ENCODE measurements at regions not wholly inside any gene's neighbourhood (a gene's known extent, or its start where the extent isn't known, plus 50 kb on each side); places are given as distances from the start of the nearest gene placed in this dataset.

DNA sequence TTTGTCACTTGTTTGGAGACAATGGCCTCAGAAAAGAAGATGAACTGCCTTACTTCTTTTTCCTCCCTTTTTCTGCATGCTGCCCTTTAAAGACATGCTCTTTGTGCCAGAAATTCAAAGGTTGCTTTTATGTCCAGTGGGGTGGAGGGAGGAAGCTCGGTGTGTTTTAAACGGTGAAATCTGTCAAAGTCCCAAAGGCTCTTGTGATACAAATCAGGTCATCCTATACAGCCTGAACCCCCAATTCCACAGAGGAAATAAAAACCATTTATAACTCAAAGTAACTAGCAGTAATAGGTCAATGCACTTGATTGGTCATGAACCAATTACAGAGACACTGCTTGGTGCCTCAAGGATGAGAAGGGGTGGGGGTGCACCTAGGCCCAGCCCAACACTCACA lies 339.3 kb upstream of the F9 start:
- 12 to 36% (median 24%) methylated on average over 2 of the region's 2 CpGs for WGBS, 3 donors
- no peaks in the 10 kb centered on the region for H3K4me1 ChIP-seq (ENCODE audit: control insufficient read depth in 3 of 3, insufficient read depth in 2 of 3, low read depth in 1 of 3, low read length in 2 of 3)
- H3K36me3 ChIP-seq (ENCODE audit: control insufficient read depth in 3 of 3, insufficient read depth in 2 of 3, low read depth in 1 of 3, low read length in 3 of 3) = no peaks in the 10 kb centered on the region
- H3K27me3 ChIP-seq (ENCODE audit: control insufficient read depth in 3 of 3, insufficient read depth in 3 of 3, low read length in 3 of 3) = peaks cover 0 to 10% (median 0%) of the 10 kb centered on the region in 3 donors
- no peaks in the 10 kb centered on the region for H3K9me3 ChIP-seq (ENCODE audit: control insufficient read depth in 2 of 2, insufficient read depth in 1 of 2, low read depth in 1 of 2, low read length in 1 of 2)
- DNase-seq (no peak), FAIRE-seq (no peak)
- no peak overlapping the region for H3K27ac ChIP-seq (ENCODE audit: low read depth in 1 of 3, low read length in 2 of 3)
- no peak overlapping the region for H3K4me3 ChIP-seq (ENCODE audit: low read depth in 1 of 3, low read length in 3 of 3)

GRCh38 chrX:139187738-139188137 lies 342.8 kb upstream of the F9 start:
- WGBS, 3 donors = 70 to 91% (median 90%) methylated on average over 4 of the region's 4 CpGs
- no peaks in the 10 kb centered on the region for H3K4me1 ChIP-seq (ENCODE audit: control insufficient read depth in 3 of 3, insufficient read depth in 2 of 3, low read depth in 1 of 3, low read length in 2 of 3)
- H3K27me3 ChIP-seq (ENCODE audit: control insufficient read depth in 3 of 3, insufficient read depth in 3 of 3, low read length in 3 of 3) = no peaks in the 10 kb centered on the region
- FAIRE-seq (no peak), DNase-seq (no peak)
- no peak overlapping the region for H3K4me3 ChIP-seq (ENCODE audit: low read depth in 1 of 3, low read length in 3 of 3)
- H3K27ac ChIP-seq (ENCODE audit: low read depth in 1 of 3, low read length in 2 of 3) = no peak overlapping the region
- no peaks in the 10 kb centered on the region for H3K36me3 ChIP-seq (ENCODE audit: control insufficient read depth in 3 of 3, insufficient read depth in 2 of 3, low read depth in 1 of 3, low read length in 3 of 3)
- H3K9me3 ChIP-seq (ENCODE audit: control insufficient read depth in 2 of 2, insufficient read depth in 1 of 2, low read depth in 1 of 2, low read length in 1 of 2) = no peaks in the 10 kb centered on the region

GRCh38 chrX:139186991-139187390 lies 343.5 kb upstream of the F9 start:
- no peak overlapping the region for H3K27ac ChIP-seq (ENCODE audit: low read depth in 1 of 3, low read length in 2 of 3)
- H3K4me3 ChIP-seq (ENCODE audit: low read depth in 1 of 3, low read length in 3 of 3) = no peak overlapping the region
- no peaks in the 10 kb centered on the region for H3K9me3 ChIP-seq (ENCODE audit: control insufficient read depth in 2 of 2, insufficient read depth in 1 of 2, low read depth in 1 of 2, low read length in 1 of 2)
- 25 to 67% (median 61%) methylated on average over 1 of the region's 1 CpG for WGBS, 3 donors
- DNase-seq (no peak), FAIRE-seq (no peak)
- H3K36me3 ChIP-seq (ENCODE audit: control insufficient read depth in 3 of 3, insufficient read depth in 2 of 3, low read depth in 1 of 3, low read length in 3 of 3) = no peaks in the 10 kb centered on the region
- H3K4me1 ChIP-seq (ENCODE audit: control insufficient read depth in 3 of 3, insufficient read depth in 2 of 3, low read depth in 1 of 3, low read length in 2 of 3) = no peaks in the 10 kb centered on the region
- no peaks in the 10 kb centered on the region for H3K27me3 ChIP-seq (ENCODE audit: control insufficient read depth in 3 of 3, insufficient read depth in 3 of 3, low read length in 3 of 3)

- no peaks in the 10 kb centered on the region for H3K9me3 ChIP-seq (ENCODE audit: control insufficient read depth in 2 of 2, insufficient read depth in 1 of 2, low read depth in 1 of 2, low read length in 1 of 2)
- H3K4me1 ChIP-seq (ENCODE audit: control insufficient read depth in 3 of 3, insufficient read depth in 2 of 3, low read depth in 1 of 3, low read length in 2 of 3) = no peaks in the 10 kb centered on the region
- no peaks in the 10 kb centered on the region for H3K36me3 ChIP-seq (ENCODE audit: control insufficient read depth in 3 of 3, insufficient read depth in 2 of 3, low read depth in 1 of 3, low read length in 3 of 3)
- no peak overlapping the region for H3K27ac ChIP-seq (ENCODE audit: low read depth in 1 of 3, low read length in 2 of 3)
- no peak overlapping the region for H3K4me3 ChIP-seq (ENCODE audit: low read depth in 1 of 3, low read length in 3 of 3)
- FAIRE-seq (no peak), DNase-seq (no peak)
- no peaks in the 10 kb centered on the region for H3K27me3 ChIP-seq (ENCODE audit: control insufficient read depth in 3 of 3, insufficient read depth in 3 of 3, low read length in 3 of 3)
- WGBS, 3 donors = 24 to 61% (median 53%) methylated on average over 1 of the region's 1 CpG
Measured at GRCh38 chrX:139179592-139179991, 350.9 kb upstream of the F9 start.

GRCh38 chrX:139178980-139179379 lies 351.6 kb upstream of the F9 start:
- DNase-seq = no peak
- no peaks in the 10 kb centered on the region for H3K4me1 ChIP-seq (ENCODE audit: control insufficient read depth in 3 of 3, insufficient read depth in 2 of 3, low read depth in 1 of 3, low read length in 2 of 3)
- no peak for FAIRE-seq
- no peak overlapping the region for H3K27ac ChIP-seq (ENCODE audit: low read depth in 1 of 3, low read length in 2 of 3)
- no peaks in the 10 kb centered on the region for H3K36me3 ChIP-seq (ENCODE audit: control insufficient read depth in 3 of 3, insufficient read depth in 2 of 3, low read depth in 1 of 3, low read length in 3 of 3)
- no peaks in the 10 kb centered on the region for H3K27me3 ChIP-seq (ENCODE audit: control insufficient read depth in 3 of 3, insufficient read depth in 3 of 3, low read length in 3 of 3)
- H3K9me3 ChIP-seq (ENCODE audit: control insufficient read depth in 2 of 2, insufficient read depth in 1 of 2, low read depth in 1 of 2, low read length in 1 of 2) = no peaks in the 10 kb centered on the region
- no peak overlapping the region for H3K4me3 ChIP-seq (ENCODE audit: low read depth in 1 of 3, low read length in 3 of 3)
- 67 to 93% (median 71%) methylated on average over 4 of the region's 4 CpGs for WGBS, 3 donors

DNA sequence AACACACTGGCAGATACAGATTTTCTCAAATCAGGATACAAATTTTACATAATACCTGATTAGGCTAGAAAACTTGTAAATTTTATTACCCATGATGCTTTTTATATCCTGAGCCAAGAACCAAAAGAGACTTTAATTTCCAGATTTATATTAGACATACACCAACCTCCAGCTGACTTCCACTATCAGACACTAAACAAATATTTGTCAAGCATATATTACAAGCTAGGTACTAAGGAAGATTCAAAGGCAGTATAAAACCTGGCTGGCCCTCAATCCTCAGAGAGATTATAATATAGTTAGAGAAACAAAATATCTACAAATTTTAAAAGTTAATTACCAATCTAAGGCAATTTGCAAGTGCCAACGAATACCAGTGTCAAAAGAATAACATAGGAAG lies 357.8 kb upstream of the F9 start:
- WGBS, 3 donors = 4 to 73% (median 32%) methylated on average over 1 of the region's 1 CpG
- H3K4me3 ChIP-seq (ENCODE audit: low read depth in 1 of 3, low read length in 3 of 3) = no peak overlapping the region
- H3K9me3 ChIP-seq (ENCODE audit: control insufficient read depth in 2 of 2, insufficient read depth in 1 of 2, low read depth in 1 of 2, low read length in 1 of 2) = no peaks in the 10 kb centered on the region
- H3K4me1 ChIP-seq (ENCODE audit: control insufficient read depth in 3 of 3, insufficient read depth in 2 of 3, low read depth in 1 of 3, low read length in 2 of 3) = no peaks in the 10 kb centered on the region
- H3K27me3 ChIP-seq (ENCODE audit: control insufficient read depth in 3 of 3, insufficient read depth in 3 of 3, low read length in 3 of 3) = no peaks in the 10 kb centered on the region
- no peak overlapping the region for H3K27ac ChIP-seq (ENCODE audit: low read depth in 1 of 3, low read length in 2 of 3)
- FAIRE-seq = no peak
- no peak for DNase-seq
- no peaks in the 10 kb centered on the region for H3K36me3 ChIP-seq (ENCODE audit: control insufficient read depth in 3 of 3, insufficient read depth in 2 of 3, low read depth in 1 of 3, low read length in 3 of 3)

- DNase-seq (no peak), FAIRE-seq (no peak)
Measured at GRCh38 chrX:139170526-139171173, 359.9 kb upstream of the F9 start.

DNA sequence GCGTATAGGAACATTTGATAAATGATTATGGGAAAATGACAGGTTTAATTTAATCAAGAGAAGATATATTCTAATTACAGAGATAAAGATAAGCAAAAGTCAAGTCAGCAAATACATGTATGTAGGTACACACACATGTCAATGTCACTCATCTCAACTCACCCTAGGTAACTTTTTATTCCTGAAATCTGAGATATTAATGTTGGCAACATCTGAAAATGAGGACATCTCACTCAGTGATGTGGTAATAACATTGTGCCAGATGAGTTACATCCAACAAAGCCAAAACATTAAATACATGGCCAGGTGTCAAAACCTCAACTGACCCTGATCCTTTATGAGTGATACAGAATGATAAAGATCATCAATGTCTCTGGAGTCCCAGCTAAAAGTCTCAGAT lies 363.3 kb upstream of the F9 start:
- Histone ChIP-seq H3K36me3 (ENCODE audit: control insufficient read depth in 3 of 3, insufficient read depth in 2 of 3, low read depth in 1 of 3, low read length in 3 of 3) (no peaks in the 10 kb centered on the region), H3K27me3 (ENCODE audit: control insufficient read depth in 3 of 3, insufficient read depth in 3 of 3, low read length in 3 of 3) (no peaks in the 10 kb centered on the region), H3K27ac (ENCODE audit: low read depth in 1 of 3, low read length in 2 of 3) (no peak overlapping the region), H3K4me3 (ENCODE audit: low read depth in 1 of 3, low read length in 3 of 3) (no peak overlapping the region), H3K9me3 (ENCODE audit: control insufficient read depth in 2 of 2, insufficient read depth in 1 of 2, low read depth in 1 of 2, low read length in 1 of 2) (no peaks in the 10 kb centered on the region), H3K4me1 (ENCODE audit: control insufficient read depth in 3 of 3, insufficient read depth in 2 of 3, low read depth in 1 of 3, low read length in 2 of 3) (no peaks in the 10 kb centered on the region)
- 68 to 97% (median 75%) methylated on average over 1 of the region's 1 CpG for WGBS, 3 donors
- no peak for FAIRE-seq
- no peak for DNase-seq

More at GRCh38 chrX:139170526-139171173, 359.9 kb upstream of the F9 start:
- H3K27me3 ChIP-seq (ENCODE audit: control insufficient read depth in 3 of 3, insufficient read depth in 3 of 3, low read length in 3 of 3) = no peaks in the 10 kb centered on the region
- no peaks in the 10 kb centered on the region for H3K4me1 ChIP-seq (ENCODE audit: control insufficient read depth in 3 of 3, insufficient read depth in 2 of 3, low read depth in 1 of 3, low read length in 2 of 3)
- H3K9me3 ChIP-seq (ENCODE audit: control insufficient read depth in 2 of 2, insufficient read depth in 1 of 2, low read depth in 1 of 2, low read length in 1 of 2) = no peaks in the 10 kb centered on the region
- no peaks in the 10 kb centered on the region for H3K36me3 ChIP-seq (ENCODE audit: control insufficient read depth in 3 of 3, insufficient read depth in 2 of 3, low read depth in 1 of 3, low read length in 3 of 3)
- whole genome bisulfite sequencing, 3 donors = 59 to 87% (median 62%) methylated on average over 5 of the region's 5 CpGs
- H3K27ac ChIP-seq (ENCODE audit: low read depth in 1 of 3, low read length in 2 of 3) = no peak overlapping the region
- no peak overlapping the region for H3K4me3 ChIP-seq (ENCODE audit: low read depth in 1 of 3, low read length in 3 of 3)

GRCh38 chrX:139158256-139158655 lies 372.3 kb upstream of the F9 start:
- H3K27me3 ChIP-seq (ENCODE audit: control insufficient read depth in 3 of 3, insufficient read depth in 3 of 3, low read length in 3 of 3) = no peaks in the 10 kb centered on the region
- no peaks in the 10 kb centered on the region for H3K9me3 ChIP-seq (ENCODE audit: control insufficient read depth in 2 of 2, insufficient read depth in 1 of 2, low read depth in 1 of 2, low read length in 1 of 2)
- H3K4me3 ChIP-seq (ENCODE audit: low read depth in 1 of 3, low read length in 3 of 3) = no peak overlapping the region
- H3K36me3 ChIP-seq (ENCODE audit: control insufficient read depth in 3 of 3, insufficient read depth in 2 of 3, low read depth in 1 of 3, low read length in 3 of 3) = no peaks in the 10 kb centered on the region
- FAIRE-seq = no peak
- H3K4me1 ChIP-seq (ENCODE audit: control insufficient read depth in 3 of 3, insufficient read depth in 2 of 3, low read depth in 1 of 3, low read length in 2 of 3) = no peaks in the 10 kb centered on the region
- peak in 1 of 2 donors; percentile 28 for DNase-seq
- WGBS, 3 donors = 14 to 75% (median 61%) methylated on average over 1 to 2 of the region's 2 CpGs
- no peak overlapping the region for H3K27ac ChIP-seq (ENCODE audit: low read depth in 1 of 3, low read length in 2 of 3)
